Loucy (cell line): ENCODE measurements at regions not wholly inside any gene's neighbourhood (a gene's known extent, or its start where the extent isn't known, plus 50 kb on each side); places are given as distances from the start of the nearest gene placed in this dataset.

Experiments used
- H2AFZ ChIP-seq: fragments of 200-600 bp; sonication (generic); 2 replicates; pipeline ENCODE4 v1.6.0; 2016; ENCODE audit warnings: antibody characterized with exemption, mild to moderate bottlenecking, low read length, moderate library complexity
- H3F3A ChIP-seq: fragments of 200-600 bp; 2 replicates; pipeline ENCODE4 v1.6.0; 2016; ENCODE audit warnings: antibody characterized with exemption, low read depth, mild to moderate bottlenecking
- H3K27me3 ChIP-seq: fragments of 200-600 bp; sonication (generic); 2 replicates; pipeline ENCODE4 v1.6.1; 2014; ENCODE audit warnings: low read length, mild to moderate bottlenecking; ENCODE audit not compliant: insufficient read depth, poor library complexity, severe bottlenecking
- H3K36me3 ChIP-seq: fragments of 200-600 bp; sonication (generic); 2 replicates; pipeline ENCODE4 v1.6.1; 2016; ENCODE audit warnings: low read length; ENCODE audit not compliant: insufficient read depth
- H3K4me1 ChIP-seq: fragments of 200-600 bp; sonication (generic); 2 replicates; pipeline ENCODE4 v1.5.1; 2014; ENCODE audit warnings: low read length, mild to moderate bottlenecking; ENCODE audit not compliant: insufficient read depth, poor library complexity, severe bottlenecking
- H3K4me2 ChIP-seq: fragments of 200-600 bp; sonication (generic); 2 replicates; pipeline ENCODE4 v1.6.0; 2014; ENCODE audit warnings: antibody characterized with exemption, low read length, low read depth, mild to moderate bottlenecking; ENCODE audit not compliant: poor library complexity, severe bottlenecking
- H3K4me3 ChIP-seq: fragments of 200-600 bp; sonication (generic); 2 replicates; pipeline ENCODE4 v1.5.1; 2014; ENCODE audit warnings: low read length, mild to moderate bottlenecking, mixed read lengths; ENCODE audit not compliant: poor library complexity, severe bottlenecking
- H3K79me2 ChIP-seq: fragments of 200-600 bp; sonication (generic); 2 replicates; pipeline ENCODE4 v1.6.1; 2014; ENCODE audit warnings: low read length; ENCODE audit not compliant: insufficient read depth
- H3K9ac ChIP-seq: fragments of 200-600 bp; sonication (generic); 2 replicates; pipeline ENCODE4 v1.6.0; 2014; ENCODE audit warnings: mild to moderate bottlenecking, low read depth, low read length, moderate library complexity; ENCODE audit not compliant: poor library complexity, severe bottlenecking
- H3K9me2 ChIP-seq: fragments of 200-600 bp; sonication (generic); replicated peaks from 2 replicates; pipeline ENCODE4 v1.6.1; 2016; ENCODE audit warnings: low read depth, low read length, mixed read lengths
- H3K9me3 ChIP-seq: fragments of 200-600 bp; sonication (generic); 2 replicates; pipeline ENCODE4 v1.6.1; 2014; ENCODE audit warnings: mild to moderate bottlenecking, antibody characterized with exemption, low read length, low read depth; ENCODE audit not compliant: insufficient read depth
- H4K20me1 ChIP-seq: fragments of 200-600 bp; sonication (generic); 2 replicates; pipeline ENCODE4 v1.6.0; 2014; ENCODE audit warnings: antibody characterized with exemption, low read length, mild to moderate bottlenecking; ENCODE audit not compliant: insufficient read depth, poor library complexity, severe bottlenecking
- CTCF ChIP-seq: fragments of 200-600 bp; sonication (generic); conservative IDR thresholded peaks from 2 replicates; pipeline ENCODE4 v1.5.1; 2014; ENCODE audit warnings: mild to moderate bottlenecking, antibody characterized with exemption, low read length
- EZH2phosphoT487 ChIP-seq: fragments of 200-600 bp; IDR thresholded peaks from 2 replicates; pipeline ENCODE4 v1.6.1; 2018; ENCODE audit warnings: antibody characterized with exemption, mild to moderate bottlenecking, moderate library complexity, borderline replicate concordance

- Histone ChIP-seq H3K9me3 (no peaks in the 10 kb centered on the region), H3K36me3 (no peaks in the 10 kb centered on the region), H3K27me3 (no peaks in the 10 kb centered on the region), H3K79me2 (no peaks in the 10 kb centered on the region), H3K4me3 (no peak overlapping the region), H3K4me1 (peaks cover 17% of the 10 kb centered on the region), H3K9me2 (no peaks in the 10 kb centered on the region), H3K9ac (no peak overlapping the region), H3F3A (no peaks in the 10 kb centered on the region), H2AFZ (no peak overlapping the region), H3K4me2 (no peak overlapping the region), H4K20me1 (no peaks in the 10 kb centered on the region)
- TF ChIP-seq CTCF (no peak), EZH2phosphoT487 (no peak)
These were observed 191.4 kb downstream of the TM2D1 start for GRCh38 chr1:61533546-61533945.

- Histone ChIP-seq H3K79me2 (no peaks in the 10 kb centered on the region), H3K4me1 (peaks cover 17% of the 10 kb centered on the region), H2AFZ (no peak overlapping the region), H3K9ac (no peak overlapping the region), H4K20me1 (no peaks in the 10 kb centered on the region), H3F3A (no peaks in the 10 kb centered on the region), H3K4me2 (no peak overlapping the region), H3K9me3 (no peaks in the 10 kb centered on the region), H3K9me2 (no peaks in the 10 kb centered on the region), H3K4me3 (no peak overlapping the region), H3K27me3 (no peaks in the 10 kb centered on the region), H3K36me3 (no peaks in the 10 kb centered on the region)
- TF ChIP-seq EZH2phosphoT487 (no peak), CTCF (no peak)
These were observed 193.2 kb downstream of the TM2D1 start for GRCh38 chr1:61531716-61532115.

- TF ChIP-seq CTCF, result no peak
- H3F3A ChIP-seq, result no peaks in the 10 kb centered on the region
- no peaks in the 10 kb centered on the region for H3K27me3 ChIP-seq
- no peaks in the 10 kb centered on the region for H3K36me3 ChIP-seq
- no peaks in the 10 kb centered on the region for H3K4me1 ChIP-seq
- no peaks in the 10 kb centered on the region for H3K9me2 ChIP-seq
- no peak overlapping the region for H3K9ac ChIP-seq
- H3K4me3 ChIP-seq, result no peak overlapping the region
- no peaks in the 10 kb centered on the region for H3K9me3 ChIP-seq
- H4K20me1 ChIP-seq, result no peaks in the 10 kb centered on the region
- H3K4me2 ChIP-seq, result no peak overlapping the region
- no peaks in the 10 kb centered on the region for H3K79me2 ChIP-seq
- no peak overlapping the region for H2AFZ ChIP-seq
These were observed 200.9 kb downstream of the TM2D1 start for GRCh38 chr1:61523893-61524605.
